A549 (cell line): ENCODE measurements at regions not wholly inside any gene's neighbourhood (a gene's known extent, or its start where the extent isn't known, plus 50 kb on each side); places are given as distances from the start of the nearest gene placed in this dataset.

Source experiments
- HDAC2 ChIP-seq: fragments of 200-600 bp; sonication (generic); IDR thresholded peaks from 2 replicates; pipeline ENCODE4 v1.6.1; 2016
- JUNB ChIP-seq: fragments of >200 bp; sonication (Bioruptor Twin); formaldehyde crosslinking; IDR thresholded peaks from 2 replicates; pipeline ENCODE4 v1.6.1; 2016
- POLR2A ChIP-seq: IDR thresholded peaks from 2 replicates; pipeline ENCODE4 v1.6.1; 2012; ENCODE audit warnings: mild to moderate bottlenecking, low read length
- RCOR1 ChIP-seq: fragments of 150-350 bp; IDR thresholded peaks from 2 replicates; pipeline ENCODE4 v1.6.1; 2014; ENCODE audit warnings: antibody characterized with exemption, low read length, low read depth
- SREBF2 ChIP-seq: fragments of 450-650 bp; IDR thresholded peaks from 2 replicates; pipeline ENCODE4 v1.6.1; 2014; ENCODE audit warnings: mild to moderate bottlenecking, moderate library complexity
- TF ChIP-seq, protein P1 (sequence below): fragments of >200 bp; sonication (Bioruptor Twin); formaldehyde crosslinking; IDR thresholded peaks from 3 replicates; pipeline ENCODE4 v1.5.1; 2016

DNA sequence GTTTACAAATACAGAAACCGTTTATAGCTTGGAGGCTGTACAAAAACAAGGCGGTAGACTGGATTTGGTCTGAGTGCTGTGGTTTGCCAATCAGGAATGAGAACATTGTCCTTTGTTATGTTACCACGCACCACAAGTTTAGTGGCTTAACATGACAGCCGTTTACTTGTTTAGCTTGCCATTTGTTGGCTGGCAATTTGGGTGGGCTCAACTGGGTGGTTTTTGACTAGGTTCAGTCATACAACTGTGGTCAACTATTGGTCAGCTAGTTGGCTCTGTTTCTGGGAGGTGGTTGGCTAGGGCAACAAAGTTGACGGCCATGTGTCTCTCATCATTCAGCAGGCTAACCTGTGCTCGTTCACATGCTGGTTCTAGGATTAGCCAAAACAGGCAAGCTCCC lies 60.1 kb upstream of the SP8 start:
- TF ChIP-seq, protein P1, sequence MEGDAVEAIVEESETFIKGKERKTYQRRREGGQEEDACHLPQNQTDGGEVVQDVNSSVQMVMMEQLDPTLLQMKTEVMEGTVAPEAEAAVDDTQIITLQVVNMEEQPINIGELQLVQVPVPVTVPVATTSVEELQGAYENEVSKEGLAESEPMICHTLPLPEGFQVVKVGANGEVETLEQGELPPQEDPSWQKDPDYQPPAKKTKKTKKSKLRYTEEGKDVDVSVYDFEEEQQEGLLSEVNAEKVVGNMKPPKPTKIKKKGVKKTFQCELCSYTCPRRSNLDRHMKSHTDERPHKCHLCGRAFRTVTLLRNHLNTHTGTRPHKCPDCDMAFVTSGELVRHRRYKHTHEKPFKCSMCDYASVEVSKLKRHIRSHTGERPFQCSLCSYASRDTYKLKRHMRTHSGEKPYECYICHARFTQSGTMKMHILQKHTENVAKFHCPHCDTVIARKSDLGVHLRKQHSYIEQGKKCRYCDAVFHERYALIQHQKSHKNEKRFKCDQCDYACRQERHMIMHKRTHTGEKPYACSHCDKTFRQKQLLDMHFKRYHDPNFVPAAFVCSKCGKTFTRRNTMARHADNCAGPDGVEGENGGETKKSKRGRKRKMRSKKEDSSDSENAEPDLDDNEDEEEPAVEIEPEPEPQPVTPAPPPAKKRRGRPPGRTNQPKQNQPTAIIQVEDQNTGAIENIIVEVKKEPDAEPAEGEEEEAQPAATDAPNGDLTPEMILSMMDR, result no peak
- TF ChIP-seq SREBF2 (no peak), HDAC2 (no peak), RCOR1 (no peak), JUNB (no peak), POLR2A (no peak)
